K562 (cell line): ENCODE measurements at regions not wholly inside any gene's neighbourhood (a gene's known extent, or its start where the extent isn't known, plus 50 kb on each side); places are given as distances from the start of the nearest gene placed in this dataset.

ENCODE experiments used
- ATAC-seq: fragments of 200-7000 bp; cut with Tn5 transposase; 3 replicates; pipeline ENCODE4 v1.9.1; 2020; ENCODE audit warnings: moderate library complexity
- BruUV-seq: library from RNA; stranded (reverse); fragments of 400-500 nt; replicated peaks from 2 replicates; lab custom pipeline; 2021; lab: Mats Ljungman, UMichigan
- CTCF ChIA-PET: fragments of 300-600 bp; formaldehyde crosslinking; extraction: SDS; loops from one replicate; lab custom pipeline; 2021; ENCODE audit warnings: low intra/inter-chr PET ratio; lab: Yijun Ruan, JAX
- POLR2A ChIA-PET: fragments of 300-600, 350-650 bp; sonication (Branson Sonifier 250); formaldehyde crosslinking; extraction: SDS; loops from one replicate; lab custom pipeline; 2021; ENCODE audit warnings: antibody characterized with exemption, inconsistent platforms; lab: Yijun Ruan, JAX
- DNase-seq, 4 experiments: peaks; one replicate each; pipeline versions ENCODE4 v3.0.0 to v3.0.0-alpha.2; 2011 to 2018; ENCODE audit warnings: low spot score in 3 of 4, mixed read lengths in 3 of 4; ENCODE audit errors: extremely low read depth in 1 of 4
- FAIRE-seq: peaks from 2 replicates; lab custom pipeline; 2011; peaks lifted over from hg19 to GRCh38; lab: Jason Lieb, UNC
- H2AFZ ChIP-seq: 2 replicates; pipeline ENCODE4 v1.6.0; 2011; ENCODE audit warnings: low read depth, low read length, control low read depth, inconsistent platforms
- H3K27ac ChIP-seq: fragments of 200-600 bp; 3 replicates; pipeline ENCODE4 v1.8.0; 2011; ENCODE audit warnings: low read depth, mild to moderate bottlenecking, control low read depth, inconsistent platforms, low read length, moderate library complexity, mixed read lengths; ENCODE audit errors: extremely low read depth
- H3K27me3 ChIP-seq, 2 experiments: fragments of 300-600 bp in 1 of 2; 2 replicates in 1 of 2; 3 replicates in 1 of 2; pipeline versions ENCODE4 v1.6.0 to v1.8.0; 2011; ENCODE audit warnings: inconsistent platforms in 2 of 2, low read length in 2 of 2, mild to moderate bottlenecking in 1 of 2, mixed read lengths in 1 of 2, moderate library complexity in 1 of 2; ENCODE audit not compliant: control insufficient read depth in 2 of 2, insufficient read depth in 2 of 2
- H3K36me3 ChIP-seq: fragments of 300-600 bp; 3 replicates; pipeline ENCODE4 v1.8.0; 2011; ENCODE audit warnings: mild to moderate bottlenecking, low read length, inconsistent platforms; ENCODE audit not compliant: control insufficient read depth, insufficient read depth
- H3K4me1 ChIP-seq, 2 experiments: fragments of 200-600 bp in 1 of 2; replicated peaks in 1 of 2; 2 replicates in 1 of 2; 3 replicates in 1 of 2; pipeline versions ENCODE4 v1.5.1 to v1.8.0; 2011; ENCODE audit warnings: inconsistent platforms in 2 of 2, low read length in 2 of 2, mild to moderate bottlenecking in 1 of 2, mixed read lengths in 1 of 2, moderate library complexity in 1 of 2; ENCODE audit not compliant: control insufficient read depth in 2 of 2, insufficient read depth in 2 of 2
- H3K4me2 ChIP-seq: 2 replicates; pipeline ENCODE4 v1.6.1; 2011; ENCODE audit warnings: low read length, control low read depth, inconsistent platforms, mixed read lengths; ENCODE audit not compliant: insufficient read depth
- H3K4me3 ChIP-seq: fragments of 200-600 bp; sonication (generic), shearing (Covaris generic); 2 replicates; pipeline ENCODE4 v1.5.1; 2016; ENCODE audit warnings: control low read depth, inconsistent platforms
- H3K79me2 ChIP-seq: fragments of 200-600 bp; 3 replicates; pipeline ENCODE4 v1.8.0; 2011; ENCODE audit warnings: low read length, inconsistent platforms; ENCODE audit not compliant: control insufficient read depth, insufficient read depth
- H3K9ac ChIP-seq, 2 experiments: 2 replicates each; pipeline versions ENCODE4 v1.6.0 to v1.6.1; 2011; ENCODE audit warnings: low read depth in 2 of 2, low read length in 2 of 2, control low read depth in 1 of 2, inconsistent platforms in 1 of 2, mild to moderate bottlenecking in 1 of 2, mixed read lengths in 1 of 2; ENCODE audit not compliant: insufficient read depth in 1 of 2
- H3K9me1 ChIP-seq: one replicate; pipeline ENCODE4 v1.6.0; 2011; ENCODE audit warnings: inconsistent platforms, mild to moderate bottlenecking, low read length, moderate library complexity; ENCODE audit not compliant: control insufficient read depth, insufficient read depth
- H3K9me3 ChIP-seq: replicated peaks from 2 replicates; pipeline ENCODE4 v1.5.1; 2011; ENCODE audit warnings: low read depth, low read length, inconsistent platforms; ENCODE audit not compliant: control insufficient read depth, insufficient read depth
- H4K20me1 ChIP-seq: replicated peaks from 2 replicates; pipeline ENCODE4 v1.6.1; 2011; ENCODE audit warnings: low read length, inconsistent platforms, mixed read lengths; ENCODE audit not compliant: control insufficient read depth, insufficient read depth
- IRF2 ChIP-seq: sonication (generic); formaldehyde crosslinking; IDR thresholded peaks from 2 replicates; pipeline ENCODE4 v1.8.1; 2022; ENCODE audit warnings: mild to moderate bottlenecking, missing genetic modification reagents
- TAF1 ChIP-seq: IDR thresholded peaks from 2 replicates; pipeline ENCODE4 v1.6.1; 2011; ENCODE audit warnings: mild to moderate bottlenecking, low read length, moderate library complexity; ENCODE audit not compliant: insufficient read depth, control insufficient read depth, severe bottlenecking; ENCODE audit errors: extremely low read depth
- WGBS: fragments of 100-300 bp; shearing (Covaris generic); methylation state at CpG from one replicate; pipeline ENCODE4 v1.1.6; 2016; ENCODE audit warnings: low coverage, mixed read lengths; ENCODE audit not compliant: insufficient coverage; ENCODE audit errors: missing lambda C conversion rate; 5-methylcytosine and 5-hydroxymethylcytosine counted together
- in situ Hi-C: fragments of 300-500 bp; cut with MboI; formaldehyde crosslinking; loops from 4 replicates; pipeline ENCODE4 v1.15.0; 2018; ENCODE audit warnings: inconsistent platforms, mixed read lengths
- intact Hi-C: fragments of 100-400 bp; cut with micrococcal nuclease; formaldehyde crosslinking; loops from 2 replicates; pipeline ENCODE4 v1.14.2; 2022
- TF ChIP-seq, protein P1 (sequence below): sonication (generic); formaldehyde crosslinking; IDR thresholded peaks from 2 replicates; pipeline ENCODE4 v1.4.0; 2020; ENCODE audit warnings: mild to moderate bottlenecking, missing genetic modification reagents

DNA sequence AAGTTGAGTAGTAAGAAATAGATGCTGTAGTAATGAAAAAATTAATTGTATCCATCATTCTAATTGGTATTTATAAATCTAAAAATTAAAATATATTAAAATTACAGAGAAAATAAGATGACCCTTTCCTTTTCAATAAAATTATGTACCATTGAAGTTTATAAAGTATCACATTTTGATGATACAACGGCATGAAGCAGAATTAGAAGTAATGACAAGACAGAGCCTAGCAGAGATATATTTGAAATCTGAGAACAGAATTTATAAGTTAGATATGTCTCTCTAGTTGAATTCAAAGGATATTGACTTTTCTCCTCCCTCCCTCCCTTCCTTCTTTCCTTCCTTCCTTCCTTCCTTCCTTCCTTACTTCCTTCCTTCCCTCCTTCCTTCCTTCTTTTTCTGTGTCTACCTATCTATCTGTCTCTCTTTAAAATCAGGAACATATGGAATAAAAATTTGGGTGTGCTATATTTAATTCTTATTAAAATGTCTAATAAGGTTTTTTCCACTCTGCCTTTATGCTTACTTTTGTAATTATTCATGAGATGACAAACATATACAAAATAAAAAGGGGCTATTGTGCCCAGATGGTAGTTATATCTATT, 258.5 kb upstream of the CD180 start:
- DNase-seq = no peak
- Histone ChIP-seq H3K27ac (no peak overlapping the region), H3K4me1 (no peaks in the 10 kb centered on the region), H3K36me3 (no peaks in the 10 kb centered on the region), H3K79me2 (no peaks in the 10 kb centered on the region), H3K4me2 (no peak overlapping the region), H3K9ac (no peak overlapping the region), H3K9me3 (no peaks in the 10 kb centered on the region), H2AFZ (no peak overlapping the region), H3K4me3 (no peak overlapping the region), H4K20me1 (no peaks in the 10 kb centered on the region), H3K9me1 (no peaks in the 10 kb centered on the region), H3K27me3 (no peaks in the 10 kb centered on the region)
- in situ Hi-C loops (no loop called here), intact Hi-C loops (no loop called here)
- ATAC-seq = no peak
- no peak for TF ChIP-seq IRF2 (CRISPR knock-in tag)
- TF ChIP-seq TAF1 = no peak
- TF ChIP-seq, protein P1, sequence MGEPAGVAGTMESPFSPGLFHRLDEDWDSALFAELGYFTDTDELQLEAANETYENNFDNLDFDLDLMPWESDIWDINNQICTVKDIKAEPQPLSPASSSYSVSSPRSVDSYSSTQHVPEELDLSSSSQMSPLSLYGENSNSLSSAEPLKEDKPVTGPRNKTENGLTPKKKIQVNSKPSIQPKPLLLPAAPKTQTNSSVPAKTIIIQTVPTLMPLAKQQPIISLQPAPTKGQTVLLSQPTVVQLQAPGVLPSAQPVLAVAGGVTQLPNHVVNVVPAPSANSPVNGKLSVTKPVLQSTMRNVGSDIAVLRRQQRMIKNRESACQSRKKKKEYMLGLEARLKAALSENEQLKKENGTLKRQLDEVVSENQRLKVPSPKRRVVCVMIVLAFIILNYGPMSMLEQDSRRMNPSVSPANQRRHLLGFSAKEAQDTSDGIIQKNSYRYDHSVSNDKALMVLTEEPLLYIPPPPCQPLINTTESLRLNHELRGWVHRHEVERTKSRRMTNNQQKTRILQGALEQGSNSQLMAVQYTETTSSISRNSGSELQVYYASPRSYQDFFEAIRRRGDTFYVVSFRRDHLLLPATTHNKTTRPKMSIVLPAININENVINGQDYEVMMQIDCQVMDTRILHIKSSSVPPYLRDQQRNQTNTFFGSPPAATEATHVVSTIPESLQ (CRISPR knock-in tag) = no peak
- ChIA-PET POLR2A (no interaction called here), CTCF (no interaction called here)
- BruUV-seq = no TSS peak
- no peak for FAIRE-seq
- WGBS = 0% methylated on average over 1 of the region's 1 CpG
